Ascending aorta (tissue), 2 donors: ENCODE measurements at regions not wholly inside any gene's neighbourhood (a gene's known extent, or its start where the extent isn't known, plus 50 kb on each side); places are given as distances from the start of the nearest gene placed in this dataset.
A peak's percentile ranks its signal among the peaks of the same experiment; 100 is the strongest.

ENCODE experiments used
- DNase-seq, 2 donors: peaks; one replicate each; pipeline ENCODE4 v3.0.0-alpha.2; 2019; ENCODE audit warnings: low spot score in 2 of 2
- H3K27ac ChIP-seq, 2 donors: fragments of 200-600 bp; sonication (generic); one replicate each; pipeline ENCODE4 v1.5.1; 2016 to 2017; ENCODE audit warnings: mild to moderate bottlenecking in 1 of 2
- H3K27me3 ChIP-seq: fragments of 200-600 bp; sonication (generic); one replicate; pipeline ENCODE4 v1.5.1; 2017
- H3K36me3 ChIP-seq, 2 donors: fragments of 200-600 bp; sonication (generic); one replicate each; pipeline ENCODE4 v1.5.1; 2016
- H3K4me1 ChIP-seq, 2 donors: fragments of 200-600 bp; sonication (generic); one replicate each; pipeline ENCODE4 v1.5.1; 2016 to 2017; ENCODE audit warnings: mild to moderate bottlenecking in 1 of 2
- H3K4me3 ChIP-seq, 2 donors: fragments of 200-600 bp; sonication (generic); one replicate each; pipeline ENCODE4 v1.5.1; 2016 to 2017; ENCODE audit warnings: mild to moderate bottlenecking in 1 of 2
- H3K9me3 ChIP-seq, 2 donors: fragments of 200-600 bp; sonication (generic); one replicate each; pipeline ENCODE4 v1.5.1; 2016
- intact Hi-C: fragments of 100-400 bp; cut with DNase I; formaldehyde crosslinking; loops from one replicate; pipeline ENCODE4 v1.15.1; 2023
- TF ChIP-seq, protein P1 (sequence below), 3 experiments: fragments of 200-600 bp in 2 of 3; fragments of 450-650 bp in 1 of 3; sonication (generic) in 2 of 3; IDR thresholded peaks; one replicate each; pipeline ENCODE4 v1.5.1; 2016 to 2019; ENCODE audit warnings: antibody characterized with exemption in 3 of 3, mild to moderate bottlenecking in 1 of 3, moderate library complexity in 1 of 3

GRCh38 chr4:81732980-81733379 is 261.3 kb upstream of the RASGEF1B start:
- Histone ChIP-seq H3K27me3 (no peaks in the 10 kb centered on the region), H3K36me3 (no peaks in the 10 kb centered on the region), H3K4me3 (no peak overlapping the region), H3K4me1 (no peaks in the 10 kb centered on the region), H3K9me3 (no peaks in the 10 kb centered on the region), H3K27ac (no peak overlapping the region)
- intact Hi-C loops, result no loop called here
- TF ChIP-seq, protein P1, sequence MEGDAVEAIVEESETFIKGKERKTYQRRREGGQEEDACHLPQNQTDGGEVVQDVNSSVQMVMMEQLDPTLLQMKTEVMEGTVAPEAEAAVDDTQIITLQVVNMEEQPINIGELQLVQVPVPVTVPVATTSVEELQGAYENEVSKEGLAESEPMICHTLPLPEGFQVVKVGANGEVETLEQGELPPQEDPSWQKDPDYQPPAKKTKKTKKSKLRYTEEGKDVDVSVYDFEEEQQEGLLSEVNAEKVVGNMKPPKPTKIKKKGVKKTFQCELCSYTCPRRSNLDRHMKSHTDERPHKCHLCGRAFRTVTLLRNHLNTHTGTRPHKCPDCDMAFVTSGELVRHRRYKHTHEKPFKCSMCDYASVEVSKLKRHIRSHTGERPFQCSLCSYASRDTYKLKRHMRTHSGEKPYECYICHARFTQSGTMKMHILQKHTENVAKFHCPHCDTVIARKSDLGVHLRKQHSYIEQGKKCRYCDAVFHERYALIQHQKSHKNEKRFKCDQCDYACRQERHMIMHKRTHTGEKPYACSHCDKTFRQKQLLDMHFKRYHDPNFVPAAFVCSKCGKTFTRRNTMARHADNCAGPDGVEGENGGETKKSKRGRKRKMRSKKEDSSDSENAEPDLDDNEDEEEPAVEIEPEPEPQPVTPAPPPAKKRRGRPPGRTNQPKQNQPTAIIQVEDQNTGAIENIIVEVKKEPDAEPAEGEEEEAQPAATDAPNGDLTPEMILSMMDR (IDR thresholded peaks at IDR 0.05), result no peak
- no peak for DNase-seq

- Histone ChIP-seq H3K4me3 (no peak overlapping the region), H3K4me1 (no peaks in the 10 kb centered on the region), H3K27ac (no peak overlapping the region), H3K9me3 (no peaks in the 10 kb centered on the region), H3K27me3 (no peaks in the 10 kb centered on the region), H3K36me3 (no peaks in the 10 kb centered on the region)
- peak; percentile 50 to 78 for DNase-seq
- intact Hi-C loops, result no loop called here
- TF ChIP-seq, protein P1 (IDR thresholded peaks at IDR 0.05), result no peak
These were observed 253.2 kb upstream of the RASGEF1B start for GRCh38 chr4:81724925-81725329.

DNA sequence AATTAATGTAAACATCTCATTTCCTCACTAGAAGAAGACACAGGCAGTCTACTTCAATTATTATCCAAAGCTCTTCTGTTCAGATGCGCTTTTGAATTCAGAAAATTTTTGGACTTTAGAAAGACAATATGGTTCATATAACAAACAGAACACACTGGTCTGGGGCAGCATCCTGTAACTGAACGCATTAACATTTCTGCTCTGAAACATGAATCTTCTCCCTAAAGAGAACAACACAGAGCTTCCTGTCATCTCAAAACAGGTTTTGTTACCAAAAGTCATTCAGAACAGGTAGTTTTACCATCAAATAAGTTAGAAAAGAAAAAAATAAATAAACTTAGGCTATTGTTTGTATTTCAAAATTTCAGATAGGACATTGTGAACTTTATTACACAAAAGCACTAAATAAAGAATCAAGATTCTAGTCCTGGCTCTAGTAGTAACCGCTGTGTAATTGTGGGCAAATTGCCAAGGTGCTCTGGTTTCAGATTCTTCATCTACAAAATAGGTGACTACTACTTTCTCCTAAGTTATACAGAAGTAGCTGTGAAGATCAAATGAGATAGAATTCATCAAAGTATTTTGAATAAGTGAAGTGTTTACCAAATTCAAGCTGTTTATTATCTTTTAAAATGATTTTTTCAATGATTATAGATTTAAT is 252.3 kb upstream of the RASGEF1B start:
- H3K36me3 ChIP-seq, result no peaks in the 10 kb centered on the region
- no peak overlapping the region for H3K4me3 ChIP-seq
- no peak for DNase-seq
- intact Hi-C loops, result no loop called here
- H3K27ac ChIP-seq, result no peak overlapping the region
- no peaks in the 10 kb centered on the region for H3K27me3 ChIP-seq
- H3K4me1 ChIP-seq, result no peaks in the 10 kb centered on the region
- TF ChIP-seq, protein P1 (IDR thresholded peaks at IDR 0.05), result no peak
- H3K9me3 ChIP-seq, result no peaks in the 10 kb centered on the region

GRCh38 chr4:81723019-81723884 is 251.5 kb upstream of the RASGEF1B start:
- Histone ChIP-seq H3K27me3 (no peaks in the 10 kb centered on the region), H3K4me1 (no peaks in the 10 kb centered on the region), H3K27ac (no peak overlapping the region), H3K36me3 (no peaks in the 10 kb centered on the region), H3K9me3 (no peaks in the 10 kb centered on the region), H3K4me3 (no peak overlapping the region)
- intact Hi-C loops, result no loop called here
- no peak for DNase-seq
- TF ChIP-seq, protein P1 (IDR thresholded peaks at IDR 0.05), result no peak

GRCh38 chr4:81722290-81722851 is 250.7 kb upstream of the RASGEF1B start:
- no peaks in the 10 kb centered on the region for H3K27me3 ChIP-seq
- intact Hi-C loops, result no loop called here
- H3K4me3 ChIP-seq, result no peak overlapping the region
- H3K27ac ChIP-seq, result no peak overlapping the region
- TF ChIP-seq, protein P1 (IDR thresholded peaks at IDR 0.05), result no peak
- H3K36me3 ChIP-seq, result no peaks in the 10 kb centered on the region
- H3K9me3 ChIP-seq, result no peaks in the 10 kb centered on the region
- DNase-seq, result no peak
- no peaks in the 10 kb centered on the region for H3K4me1 ChIP-seq
